HEK293 (cell line): ENCODE measurements at regions not wholly inside any gene's neighbourhood (a gene's known extent, or its start where the extent isn't known, plus 50 kb on each side); places are given as distances from the start of the nearest gene placed in this dataset.

Source experiments
- CTCF ChIA-PET: fragments of 350-600 bp; formaldehyde crosslinking; extraction: SDS; loops from one replicate; lab custom pipeline; 2021; ENCODE audit warnings: antibody characterized with exemption; lab: Yijun Ruan, JAX
- POLR2A ChIA-PET: fragments of 300-600 bp; formaldehyde crosslinking; extraction: SDS; loops from one replicate; lab custom pipeline; 2020; ENCODE audit warnings: antibody characterized with exemption, inconsistent platforms; lab: Yijun Ruan, JAX
- H3K27ac ChIP-seq: fragments of 200-500 bp; sonication (Bioruptor generic); 2 replicates; pipeline ENCODE4 v1.5.1; 2014; ENCODE audit warnings: low read depth, low read length, control low read depth, inconsistent platforms; ENCODE audit errors: extremely low read depth
- H3K36me3 ChIP-seq, 2 experiments: fragments of 200-500 bp in 1 of 2; sonication (Bioruptor generic) in 1 of 2; 1 replicate in 1 of 2; 2 replicates in 1 of 2; pipeline ENCODE4 v1.5.1; 2014 to 2017; ENCODE audit warnings: inconsistent platforms in 2 of 2, low read length in 2 of 2; ENCODE audit not compliant: control insufficient read depth in 2 of 2, insufficient read depth in 1 of 2
- H3K4me1 ChIP-seq: fragments of 200-500 bp; sonication (Bioruptor generic); 2 replicates; pipeline ENCODE4 v1.5.1; 2014; ENCODE audit warnings: mild to moderate bottlenecking, low read length, inconsistent platforms; ENCODE audit not compliant: control insufficient read depth, insufficient read depth
- H3K4me3 ChIP-seq: 2 replicates; pipeline ENCODE4 v1.5.1; 2011; ENCODE audit warnings: low read depth, mild to moderate bottlenecking, control low read depth, low read length, moderate library complexity
- H3K9me3 ChIP-seq: fragments of 200-500 bp; sonication (Bioruptor generic); 2 replicates; pipeline ENCODE4 v1.5.1; 2014; ENCODE audit warnings: low read depth, low read length, inconsistent platforms; ENCODE audit not compliant: control insufficient read depth, insufficient read depth
- EGR2 ChIP-seq: fragments of 450-650 bp; formaldehyde crosslinking; IDR thresholded peaks from 2 replicates; pipeline ENCODE4 v1.5.1; 2016; ENCODE audit warnings: low read depth, missing biosample characterization, missing genetic modification characterization
- KLF16 ChIP-seq: fragments of 450-650 bp; formaldehyde crosslinking; IDR thresholded peaks from 2 replicates; pipeline ENCODE4 v1.5.1; 2017; ENCODE audit warnings: missing biosample characterization, missing genetic modification characterization
- KLF8 ChIP-seq: fragments of 450-650 bp; formaldehyde crosslinking; IDR thresholded peaks from 2 replicates; pipeline ENCODE4 v1.5.1; 2016; ENCODE audit warnings: missing biosample characterization, missing genetic modification characterization
- TCF7L2 ChIP-seq: IDR thresholded peaks from 2 replicates; pipeline ENCODE4 v1.6.1; 2011; ENCODE audit warnings: low read depth, mild to moderate bottlenecking, inconsistent platforms, low read length, moderate library complexity, borderline replicate concordance
- ZBTB7A ChIP-seq: fragments of 450-650 bp; formaldehyde crosslinking; IDR thresholded peaks from 2 replicates; pipeline ENCODE4 v1.5.1; 2016; ENCODE audit warnings: low read depth, missing biosample characterization, missing genetic modification characterization
- ZNF274 ChIP-seq, 2 experiments: fragments of 200-500 bp in 1 of 2; fragments of 450-650 bp in 1 of 2; sonication (Bioruptor generic) in 1 of 2; formaldehyde crosslinking in 1 of 2; IDR thresholded peaks; 2 replicates each; pipeline versions ENCODE4 v1.5.1 to v1.6.1; 2014 to 2016; ENCODE audit warnings: borderline replicate concordance in 1 of 2, inconsistent platforms in 1 of 2, low read length in 1 of 2, missing biosample characterization in 1 of 2, missing genetic modification characterization in 1 of 2
- ZNF341 ChIP-seq: fragments of 450-650 bp; formaldehyde crosslinking; IDR thresholded peaks from 2 replicates; pipeline ENCODE4; 2016; ENCODE audit warnings: low read depth, missing biosample characterization, missing genetic modification characterization
- ZNF513 ChIP-seq: fragments of 450-650 bp; IDR thresholded peaks from 2 replicates; pipeline ENCODE4 v1.5.1; 2018; ENCODE audit warnings: missing biosample characterization, missing genetic modification characterization
- ZNF600 ChIP-seq: fragments of 450-650 bp; formaldehyde crosslinking; IDR thresholded peaks from 2 replicates; pipeline ENCODE4 v1.5.1; 2016; ENCODE audit warnings: missing biosample characterization, missing genetic modification characterization
- ZNF610 ChIP-seq: fragments of 450-650 bp; formaldehyde crosslinking; IDR thresholded peaks from 2 replicates; pipeline ENCODE4 v1.5.1; 2016; ENCODE audit warnings: missing biosample characterization, missing genetic modification characterization, borderline replicate concordance
- ZNF626 ChIP-seq: fragments of 450-650 bp; sonication (Bioruptor Pico); formaldehyde crosslinking; IDR thresholded peaks from 2 replicates; pipeline ENCODE4 v1.5.1; 2018; ENCODE audit warnings: missing biosample characterization, missing genetic modification characterization, inconsistent platforms
- ZNF660 ChIP-seq: fragments of 450-650 bp; IDR thresholded peaks from 2 replicates; pipeline ENCODE4 v1.5.1; 2018; ENCODE audit warnings: missing biosample characterization, mild to moderate bottlenecking, missing genetic modification characterization
- ZNF791 ChIP-seq: fragments of 450-650 bp; formaldehyde crosslinking; IDR thresholded peaks from 2 replicates; pipeline ENCODE4 v1.5.1; 2016; ENCODE audit warnings: missing biosample characterization, missing genetic modification characterization
- ZSCAN30 ChIP-seq: fragments of 450-650 bp; IDR thresholded peaks from 2 replicates; pipeline ENCODE4 v1.5.1; 2018; ENCODE audit warnings: missing biosample characterization, mild to moderate bottlenecking, missing genetic modification characterization, moderate library complexity
- TF ChIP-seq, protein P1 (sequence below): fragments of 450-650 bp; formaldehyde crosslinking; IDR thresholded peaks from 2 replicates; pipeline ENCODE4 v1.5.1; 2016; ENCODE audit warnings: missing biosample characterization, missing genetic modification characterization
- TF ChIP-seq, protein P2 (sequence below): fragments of 450-650 bp; formaldehyde crosslinking; IDR thresholded peaks from 2 replicates; pipeline ENCODE4; 2016; ENCODE audit warnings: missing biosample characterization, missing genetic modification characterization
- TF ChIP-seq, protein P3 (sequence below): fragments of 450-650 bp; formaldehyde crosslinking; IDR thresholded peaks from 2 replicates; pipeline ENCODE4 v1.5.1; 2016; ENCODE audit warnings: missing biosample characterization, missing genetic modification characterization

DNA sequence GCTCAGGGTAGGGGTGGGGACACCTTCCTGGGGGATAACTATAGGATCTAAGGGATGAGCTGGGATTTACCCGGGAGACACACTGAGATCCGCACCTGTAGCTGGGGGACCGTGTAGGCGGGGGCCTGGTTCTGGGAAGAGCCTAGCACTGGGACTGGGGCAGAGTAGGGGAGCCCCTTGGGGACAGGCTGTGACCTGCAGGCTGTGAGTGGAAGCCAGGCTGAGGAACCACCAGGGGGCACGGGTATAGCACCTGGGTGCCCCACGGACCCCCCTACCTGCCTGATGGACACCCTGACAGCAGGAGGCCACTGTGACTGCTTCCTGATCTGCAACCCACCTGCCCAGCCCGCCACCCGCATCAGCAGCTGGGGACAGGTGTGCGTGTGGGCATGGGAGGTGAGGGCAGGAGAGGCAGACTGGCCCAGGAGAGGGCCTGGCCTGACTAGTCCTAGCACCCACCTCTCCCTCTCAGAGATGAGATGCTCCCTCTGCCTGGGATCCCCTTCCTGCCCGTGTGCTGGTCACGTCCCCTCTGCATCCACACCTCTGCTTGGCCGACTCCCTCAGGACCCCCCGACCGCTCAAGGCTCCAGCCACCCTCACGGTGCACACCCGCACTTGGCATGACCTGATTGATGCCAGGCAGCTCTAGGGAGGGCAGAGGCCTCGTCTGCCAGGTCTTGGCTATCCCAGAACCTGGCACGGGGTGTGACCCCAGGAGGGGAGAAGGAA is 94.2 kb upstream of the NKX1-1 start:
- Histone ChIP-seq H3K4me1 (no peaks in the 10 kb centered on the region), H3K9me3 (no peaks in the 10 kb centered on the region), H3K27ac (no peak overlapping the region), H3K36me3 (no peaks in the 10 kb centered on the region), H3K4me3 (no peak overlapping the region)
- ChIA-PET POLR2A (no interaction called here), CTCF (interaction anchor here (1.6 kb wide), 1 partner anchor 13 kb away, joined by 4 read pairs; no protein-coding TSS in a partner anchor)
- no peak for TF ChIP-seq ZNF791 (tag by site-specific recombination)
- TF ChIP-seq, protein P1, sequence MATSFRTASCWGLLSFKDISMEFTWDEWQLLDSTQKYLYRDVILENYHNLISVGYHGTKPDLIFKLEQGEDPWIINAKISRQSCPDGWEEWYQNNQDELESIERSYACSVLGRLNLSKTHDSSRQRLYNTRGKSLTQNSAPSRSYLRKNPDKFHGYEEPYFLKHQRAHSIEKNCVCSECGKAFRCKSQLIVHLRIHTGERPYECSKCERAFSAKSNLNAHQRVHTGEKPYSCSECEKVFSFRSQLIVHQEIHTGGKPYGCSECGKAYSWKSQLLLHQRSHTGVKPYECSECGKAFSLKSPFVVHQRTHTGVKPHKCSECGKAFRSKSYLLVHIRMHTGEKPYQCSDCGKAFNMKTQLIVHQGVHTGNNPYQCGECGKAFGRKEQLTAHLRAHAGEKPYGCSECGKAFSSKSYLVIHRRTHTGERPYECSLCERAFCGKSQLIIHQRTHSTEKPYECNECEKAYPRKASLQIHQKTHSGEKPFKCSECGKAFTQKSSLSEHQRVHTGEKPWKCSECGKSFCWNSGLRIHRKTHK (tag by site-specific recombination): no peak
- TF ChIP-seq ZNF341 (tag by site-specific recombination): no peak
- no peak for TF ChIP-seq KLF8 (tag by site-specific recombination)
- TF ChIP-seq ZSCAN30 (tag by site-specific recombination): no peak
- TF ChIP-seq ZNF660 (tag by site-specific recombination): no peak
- no peak for TF ChIP-seq ZNF610
- TF ChIP-seq ZNF513 (tag by site-specific recombination): no peak
- TF ChIP-seq, protein P2, sequence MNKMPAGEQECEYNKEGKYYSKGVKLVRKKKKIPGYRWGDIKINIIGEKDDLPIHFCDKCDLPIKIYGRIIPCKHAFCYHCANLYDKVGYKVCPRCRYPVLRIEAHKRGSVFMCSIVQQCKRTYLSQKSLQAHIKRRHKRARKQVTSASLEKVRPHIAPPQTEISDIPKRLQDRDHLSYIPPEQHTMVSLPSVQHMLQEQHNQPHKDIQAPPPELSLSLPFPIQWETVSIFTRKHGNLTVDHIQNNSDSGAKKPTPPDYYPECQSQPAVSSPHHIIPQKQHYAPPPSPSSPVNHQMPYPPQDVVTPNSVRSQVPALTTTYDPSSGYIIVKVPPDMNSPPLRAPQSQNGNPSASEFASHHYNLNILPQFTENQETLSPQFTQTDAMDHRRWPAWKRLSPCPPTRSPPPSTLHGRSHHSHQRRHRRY: no peak
- no peak for TF ChIP-seq ZBTB7A (tag by site-specific recombination)

DNA sequence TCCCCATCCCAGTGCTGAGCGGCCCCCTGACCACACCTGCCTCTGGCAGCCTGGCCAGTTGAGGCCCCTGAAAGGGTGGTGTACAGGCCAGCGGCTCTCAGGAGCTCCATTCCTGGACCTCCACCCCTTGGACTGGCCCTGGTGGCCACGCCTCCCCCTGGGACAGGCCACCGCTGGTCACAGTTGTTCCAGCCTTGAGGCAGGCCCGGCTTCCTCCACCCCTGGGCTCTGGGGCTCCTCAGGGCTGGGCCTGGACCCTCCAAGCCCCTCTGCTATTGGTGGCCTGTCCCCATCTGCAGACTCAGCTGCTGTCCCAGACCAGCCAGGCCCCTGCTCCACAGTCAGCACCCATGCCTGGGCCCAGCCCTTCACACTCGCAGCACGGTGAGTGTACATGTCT is 93.2 kb upstream of the NKX1-1 start:
- POLR2A ChIA-PET: no interaction called here
- Histone ChIP-seq H3K27ac (no peak overlapping the region), H3K9me3 (no peaks in the 10 kb centered on the region), H3K4me1 (no peaks in the 10 kb centered on the region), H3K4me3 (no peak overlapping the region), H3K36me3 (no peaks in the 10 kb centered on the region)
- CTCF ChIA-PET: interaction anchor here (1.6 kb wide), 1 partner anchor 14 kb away, joined by 4 read pairs; no protein-coding TSS in a partner anchor
- TF ChIP-seq EGR2 (tag by site-specific recombination) (no peak), TCF7L2 (no peak), KLF16 (tag by site-specific recombination) (no peak), ZNF274 (IDR thresholded peaks at IDR 0.05; ENCODE audit: low read length) (no peak), ZNF274 (tag by site-specific recombination; IDR thresholded peaks at IDR 0.05; ENCODE audit: borderline replicate concordance) (no peak), ZNF600 (tag by site-specific recombination) (no peak), ZNF626 (tag by site-specific recombination) (no peak)
- TF ChIP-seq, protein P3, sequence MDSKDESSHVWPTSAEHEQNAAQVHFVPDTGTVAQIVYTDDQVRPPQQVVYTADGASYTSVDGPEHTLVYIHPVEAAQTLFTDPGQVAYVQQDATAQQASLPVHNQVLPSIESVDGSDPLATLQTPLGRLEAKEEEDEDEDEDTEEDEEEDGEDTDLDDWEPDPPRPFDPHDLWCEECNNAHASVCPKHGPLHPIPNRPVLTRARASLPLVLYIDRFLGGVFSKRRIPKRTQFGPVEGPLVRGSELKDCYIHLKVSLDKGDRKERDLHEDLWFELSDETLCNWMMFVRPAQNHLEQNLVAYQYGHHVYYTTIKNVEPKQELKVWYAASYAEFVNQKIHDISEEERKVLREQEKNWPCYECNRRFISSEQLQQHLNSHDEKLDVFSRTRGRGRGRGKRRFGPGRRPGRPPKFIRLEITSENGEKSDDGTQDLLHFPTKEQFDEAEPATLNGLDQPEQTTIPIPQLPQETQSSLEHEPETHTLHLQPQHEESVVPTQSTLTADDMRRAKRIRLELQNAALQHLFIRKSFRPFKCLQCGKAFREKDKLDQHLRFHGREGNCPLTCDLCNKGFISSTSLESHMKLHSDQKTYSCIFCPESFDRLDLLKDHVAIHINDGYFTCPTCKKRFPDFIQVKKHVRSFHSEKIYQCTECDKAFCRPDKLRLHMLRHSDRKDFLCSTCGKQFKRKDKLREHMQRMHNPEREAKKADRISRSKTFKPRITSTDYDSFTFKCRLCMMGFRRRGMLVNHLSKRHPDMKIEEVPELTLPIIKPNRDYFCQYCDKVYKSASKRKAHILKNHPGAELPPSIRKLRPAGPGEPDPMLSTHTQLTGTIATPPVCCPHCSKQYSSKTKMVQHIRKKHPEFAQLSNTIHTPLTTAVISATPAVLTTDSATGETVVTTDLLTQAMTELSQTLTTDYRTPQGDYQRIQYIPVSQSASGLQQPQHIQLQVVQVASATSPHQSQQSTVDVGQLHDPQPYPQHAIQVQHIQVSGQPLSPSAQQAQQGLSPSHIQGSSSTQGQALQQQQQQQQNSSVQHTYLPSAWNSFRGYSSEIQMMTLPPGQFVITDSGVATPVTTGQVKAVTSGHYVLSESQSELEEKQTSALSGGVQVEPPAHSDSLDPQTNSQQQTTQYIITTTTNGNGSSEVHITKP (tag by site-specific recombination): no peak
